ENCODE measurements at regions not wholly inside any gene's neighbourhood (a gene's known extent, or its start where the extent isn't known, plus 50 kb on each side); places are given as distances from the start of the nearest gene placed in this dataset.

DNA sequence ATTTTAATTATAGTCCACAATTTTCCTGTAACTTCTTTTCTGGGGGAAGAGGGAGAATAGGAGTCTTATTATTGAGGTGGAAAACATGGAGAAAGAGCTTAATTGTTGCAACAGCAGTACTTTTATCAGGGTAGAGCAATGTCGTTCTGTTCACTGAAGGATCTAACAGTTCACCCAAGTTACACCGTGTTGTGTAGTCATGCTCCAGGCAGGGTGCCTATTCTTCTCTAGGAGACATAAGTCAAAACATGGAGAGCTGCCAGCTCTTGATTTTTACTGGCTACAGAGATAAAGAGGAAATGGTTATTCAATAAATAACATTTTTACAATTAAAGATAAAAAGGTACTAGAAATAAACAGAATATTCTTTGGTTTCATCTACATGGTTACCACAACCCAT is 594.3 kb upstream of the NETO1 start:
- Mint-ChIP-seq H3K9me3 (no peaks in the 10 kb centered on the region; a peak in 1 of 5 replicates), H3K4me1 (peaks cover 13 to 19% of the 10 kb centered on the region in 2 experiments), H3K27me3 (ENCODE audit: low read depth) (no peaks in the 10 kb centered on the region), H3K4me3 (no peak overlapping the region), H3K36me3 (ENCODE audit: insufficient read depth in 1 of 3, low read depth in 3 of 3) (no peaks in the 10 kb centered on the region), H3K27ac (no peak overlapping the region; a peak in 1 of 7 replicates)
- H3K4ac ChIP-seq (ENCODE audit: low read depth, low read length) = no peak overlapping the region
- no peaks in the 10 kb centered on the region for H3K27me3 ChIP-seq (ENCODE audit: insufficient read depth, low read length)
- no peaks in the 10 kb centered on the region for H4K20me1 ChIP-seq (ENCODE audit: control insufficient read depth, insufficient read depth, insufficient read length)
- no peaks in the 10 kb centered on the region for H3K23me2 ChIP-seq (ENCODE audit: insufficient read length, low read depth, low read length, poor library complexity, severe bottlenecking)
- H3K27ac ChIP-seq (ENCODE audit: insufficient read length, low read depth, low read length) = no peak overlapping the region
- no peak overlapping the region for H3K4me2 ChIP-seq (ENCODE audit: insufficient read depth, insufficient read length, low read length)
- no peaks in the 10 kb centered on the region for H3K9me3 ChIP-seq (ENCODE audit: control insufficient read depth, low read depth, low read length)
- H2BK20ac ChIP-seq (ENCODE audit: low read depth, low read length, poor library complexity, severe bottlenecking) = no peak overlapping the region
- H2BK12ac ChIP-seq (ENCODE audit: insufficient read length, low read depth, low read length) = no peak overlapping the region
- TF ChIP-seq, protein P1, sequence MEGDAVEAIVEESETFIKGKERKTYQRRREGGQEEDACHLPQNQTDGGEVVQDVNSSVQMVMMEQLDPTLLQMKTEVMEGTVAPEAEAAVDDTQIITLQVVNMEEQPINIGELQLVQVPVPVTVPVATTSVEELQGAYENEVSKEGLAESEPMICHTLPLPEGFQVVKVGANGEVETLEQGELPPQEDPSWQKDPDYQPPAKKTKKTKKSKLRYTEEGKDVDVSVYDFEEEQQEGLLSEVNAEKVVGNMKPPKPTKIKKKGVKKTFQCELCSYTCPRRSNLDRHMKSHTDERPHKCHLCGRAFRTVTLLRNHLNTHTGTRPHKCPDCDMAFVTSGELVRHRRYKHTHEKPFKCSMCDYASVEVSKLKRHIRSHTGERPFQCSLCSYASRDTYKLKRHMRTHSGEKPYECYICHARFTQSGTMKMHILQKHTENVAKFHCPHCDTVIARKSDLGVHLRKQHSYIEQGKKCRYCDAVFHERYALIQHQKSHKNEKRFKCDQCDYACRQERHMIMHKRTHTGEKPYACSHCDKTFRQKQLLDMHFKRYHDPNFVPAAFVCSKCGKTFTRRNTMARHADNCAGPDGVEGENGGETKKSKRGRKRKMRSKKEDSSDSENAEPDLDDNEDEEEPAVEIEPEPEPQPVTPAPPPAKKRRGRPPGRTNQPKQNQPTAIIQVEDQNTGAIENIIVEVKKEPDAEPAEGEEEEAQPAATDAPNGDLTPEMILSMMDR (conservative IDR thresholded peaks at IDR 0.05) = no peak
- H3K14ac ChIP-seq (ENCODE audit: insufficient read depth, low read length) = no peak overlapping the region
- H3K4me1 ChIP-seq (ENCODE audit: insufficient read depth, low read length) = no peaks in the 10 kb centered on the region
- H3K56ac ChIP-seq (ENCODE audit: insufficient read length, low read depth, low read length) = no peak overlapping the region
- H3K18ac ChIP-seq (ENCODE audit: insufficient read length, low read depth, low read length) = no peak overlapping the region
- H2AK5ac ChIP-seq (ENCODE audit: insufficient read length, low read length) = no peak overlapping the region
- no peaks in the 10 kb centered on the region for H3K79me2 ChIP-seq (ENCODE audit: insufficient read depth, low read length)
- no CpG with 5 or more reads among the region's 2 CpGs for WGBS (ENCODE audit: extremely low coverage, insufficient read length, low lambda C conversion rate)
- no peak for DNase-seq
- no peak overlapping the region for H2BK5ac ChIP-seq (ENCODE audit: insufficient read length, low read length)
- H4K8ac ChIP-seq (replicated peaks; ENCODE audit: insufficient read length, low read depth, low read length) = no peak overlapping the region
- no peak overlapping the region for H4K91ac ChIP-seq (ENCODE audit: insufficient read length, low read depth, low read length)
- no peak overlapping the region for H3K23ac ChIP-seq (ENCODE audit: insufficient read length, low read depth, low read length)
- no peak overlapping the region for H2BK120ac ChIP-seq (ENCODE audit: low read depth, low read length, poor library complexity, severe bottlenecking)
- H4K5ac ChIP-seq (ENCODE audit: insufficient read length, low read depth, low read length) = no peak overlapping the region
- no peak overlapping the region for H3K9ac ChIP-seq (ENCODE audit: extremely low read depth, insufficient read length, low read length)
- H3T11ph ChIP-seq (ENCODE audit: low read length) = no peak overlapping the region
- H2AFZ ChIP-seq (ENCODE audit: low read length) = no peak overlapping the region
- H2BK15ac ChIP-seq (ENCODE audit: low read depth, low read length) = no peak overlapping the region
- no peaks in the 10 kb centered on the region for H3K79me1 ChIP-seq (ENCODE audit: insufficient read depth, low read depth, low read length, poor library complexity, severe bottlenecking)

Data from H9 (cell line).